Neural cell (in vitro differentiated cells): ENCODE measurements at regions not wholly inside any gene's neighbourhood (a gene's known extent, or its start where the extent isn't known, plus 50 kb on each side); places are given as distances from the start of the nearest gene placed in this dataset.
"Not testable (repeated sequence)": the region's sequence is repeated elsewhere in the genome, so short reads cannot be mapped to it uniquely, and the experiment has no call there.

Experiments used
- EP300 ChIP-seq: fragments of 450-650 bp; conservative IDR thresholded peaks from 2 replicates; pipeline ENCODE4 v1.6.1; 2014; ENCODE audit warnings: antibody characterized with exemption, mild to moderate bottlenecking, moderate library complexity; ENCODE audit not compliant: poor library complexity, severe bottlenecking
- EZH2 ChIP-seq: fragments of 200-600, 300-800 bp; shearing (Covaris generic), sonication (generic); IDR thresholded peaks from 2 replicates; pipeline ENCODE4 v1.6.1; 2014; ENCODE audit warnings: antibody characterized with exemption, low read length, borderline replicate concordance, mild to moderate bottlenecking; ENCODE audit not compliant: insufficient read depth, poor library complexity, severe bottlenecking
- RAD21 ChIP-seq: fragments of 450-650 bp; conservative IDR thresholded peaks from 2 replicates; pipeline ENCODE4 v1.6.1; 2014; ENCODE audit warnings: antibody characterized with exemption, mild to moderate bottlenecking, moderate library complexity
- TF ChIP-seq, protein P1 (sequence below): IDR thresholded peaks from 2 replicates; pipeline ENCODE4 v1.6.1; 2012; ENCODE audit warnings: borderline replicate concordance
- TF ChIP-seq, protein P2 (sequence below): fragments of 450-650 bp; IDR thresholded peaks from 2 replicates; pipeline ENCODE4 v1.5.1; 2014; ENCODE audit warnings: antibody characterized with exemption, mild to moderate bottlenecking, moderate library complexity; ENCODE audit not compliant: poor library complexity, severe bottlenecking

DNA sequence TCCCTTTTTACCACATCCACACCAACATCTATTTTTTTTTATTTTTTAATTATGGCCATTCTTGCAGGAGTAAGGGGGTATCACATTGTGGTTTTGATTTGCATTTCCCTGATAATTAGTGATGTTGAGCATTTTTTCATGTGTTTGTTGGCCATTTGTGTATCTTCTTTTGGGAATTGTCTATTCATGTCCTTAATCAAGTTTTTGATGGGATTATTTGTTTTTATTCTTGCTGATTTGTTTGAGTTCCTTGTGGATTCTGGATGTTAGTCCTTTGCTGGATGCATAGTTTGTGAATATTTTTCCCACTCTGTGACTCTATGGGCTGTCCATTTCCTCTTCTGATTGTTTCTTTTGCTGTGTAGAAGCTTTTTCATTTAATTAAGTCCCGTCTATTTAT lies 385.1 kb downstream of the UTRN start:
- TF ChIP-seq, protein P1, sequence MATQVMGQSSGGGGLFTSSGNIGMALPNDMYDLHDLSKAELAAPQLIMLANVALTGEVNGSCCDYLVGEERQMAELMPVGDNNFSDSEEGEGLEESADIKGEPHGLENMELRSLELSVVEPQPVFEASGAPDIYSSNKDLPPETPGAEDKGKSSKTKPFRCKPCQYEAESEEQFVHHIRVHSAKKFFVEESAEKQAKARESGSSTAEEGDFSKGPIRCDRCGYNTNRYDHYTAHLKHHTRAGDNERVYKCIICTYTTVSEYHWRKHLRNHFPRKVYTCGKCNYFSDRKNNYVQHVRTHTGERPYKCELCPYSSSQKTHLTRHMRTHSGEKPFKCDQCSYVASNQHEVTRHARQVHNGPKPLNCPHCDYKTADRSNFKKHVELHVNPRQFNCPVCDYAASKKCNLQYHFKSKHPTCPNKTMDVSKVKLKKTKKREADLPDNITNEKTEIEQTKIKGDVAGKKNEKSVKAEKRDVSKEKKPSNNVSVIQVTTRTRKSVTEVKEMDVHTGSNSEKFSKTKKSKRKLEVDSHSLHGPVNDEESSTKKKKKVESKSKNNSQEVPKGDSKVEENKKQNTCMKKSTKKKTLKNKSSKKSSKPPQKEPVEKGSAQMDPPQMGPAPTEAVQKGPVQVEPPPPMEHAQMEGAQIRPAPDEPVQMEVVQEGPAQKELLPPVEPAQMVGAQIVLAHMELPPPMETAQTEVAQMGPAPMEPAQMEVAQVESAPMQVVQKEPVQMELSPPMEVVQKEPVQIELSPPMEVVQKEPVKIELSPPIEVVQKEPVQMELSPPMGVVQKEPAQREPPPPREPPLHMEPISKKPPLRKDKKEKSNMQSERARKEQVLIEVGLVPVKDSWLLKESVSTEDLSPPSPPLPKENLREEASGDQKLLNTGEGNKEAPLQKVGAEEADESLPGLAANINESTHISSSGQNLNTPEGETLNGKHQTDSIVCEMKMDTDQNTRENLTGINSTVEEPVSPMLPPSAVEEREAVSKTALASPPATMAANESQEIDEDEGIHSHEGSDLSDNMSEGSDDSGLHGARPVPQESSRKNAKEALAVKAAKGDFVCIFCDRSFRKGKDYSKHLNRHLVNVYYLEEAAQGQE: not testable (repeated sequence)
- TF ChIP-seq, protein P2, sequence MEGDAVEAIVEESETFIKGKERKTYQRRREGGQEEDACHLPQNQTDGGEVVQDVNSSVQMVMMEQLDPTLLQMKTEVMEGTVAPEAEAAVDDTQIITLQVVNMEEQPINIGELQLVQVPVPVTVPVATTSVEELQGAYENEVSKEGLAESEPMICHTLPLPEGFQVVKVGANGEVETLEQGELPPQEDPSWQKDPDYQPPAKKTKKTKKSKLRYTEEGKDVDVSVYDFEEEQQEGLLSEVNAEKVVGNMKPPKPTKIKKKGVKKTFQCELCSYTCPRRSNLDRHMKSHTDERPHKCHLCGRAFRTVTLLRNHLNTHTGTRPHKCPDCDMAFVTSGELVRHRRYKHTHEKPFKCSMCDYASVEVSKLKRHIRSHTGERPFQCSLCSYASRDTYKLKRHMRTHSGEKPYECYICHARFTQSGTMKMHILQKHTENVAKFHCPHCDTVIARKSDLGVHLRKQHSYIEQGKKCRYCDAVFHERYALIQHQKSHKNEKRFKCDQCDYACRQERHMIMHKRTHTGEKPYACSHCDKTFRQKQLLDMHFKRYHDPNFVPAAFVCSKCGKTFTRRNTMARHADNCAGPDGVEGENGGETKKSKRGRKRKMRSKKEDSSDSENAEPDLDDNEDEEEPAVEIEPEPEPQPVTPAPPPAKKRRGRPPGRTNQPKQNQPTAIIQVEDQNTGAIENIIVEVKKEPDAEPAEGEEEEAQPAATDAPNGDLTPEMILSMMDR: not testable (repeated sequence)
- TF ChIP-seq RAD21, EZH2, EP300: not testable (repeated sequence)
